ENCODE measurements at regions not wholly inside any gene's neighbourhood (a gene's known extent, or its start where the extent isn't known, plus 50 kb on each side); places are given as distances from the start of the nearest gene placed in this dataset.

- no peak for TF ChIP-seq CTCF (conservative IDR thresholded peaks at IDR 0.05; ENCODE audit: low read depth, low read length)
- TF ChIP-seq POLR2A (IDR thresholded peaks at IDR 0.05; ENCODE audit: low read depth, low read length), result no peak
- TF ChIP-seq FOS (IDR thresholded peaks at IDR 0.05; ENCODE audit: low read depth, low read length), result no peak
- no peak for TF ChIP-seq BHLHE40 (IDR thresholded peaks at IDR 0.05; ENCODE audit: low read depth, low read length)
- no peak for TF ChIP-seq MAZ (IDR thresholded peaks at IDR 0.05; ENCODE audit: borderline replicate concordance, low read depth, low read length)
- TF ChIP-seq RAD21 (IDR thresholded peaks at IDR 0.05; ENCODE audit: low read length), result no peak
- no peak for TF ChIP-seq RCOR1 (IDR thresholded peaks at IDR 0.05; ENCODE audit: insufficient replicate concordance, low read length)
- no peak for TF ChIP-seq USF2 (IDR thresholded peaks at IDR 0.05; ENCODE audit: low read depth, low read length)
- TF ChIP-seq CEBPB (IDR thresholded peaks at IDR 0.05; ENCODE audit: low read depth, low read length), result no peak
- TF ChIP-seq RFX5 (IDR thresholded peaks at IDR 0.05; ENCODE audit: low read depth, low read length), result no peak
Observed at GRCh38 chrX:69072486-69073006, 92.7 kb downstream of the PJA1 start.

Measured in IMR-90 (cell line).